C1 segment of cervical spinal cord (tissue), 14 donors: ENCODE measurements at regions not wholly inside any gene's neighbourhood (a gene's known extent, or its start where the extent isn't known, plus 50 kb on each side); places are given as distances from the start of the nearest gene placed in this dataset.

ENCODE experiments used
- DNase-seq, 14 donors: peaks; one replicate each; lab custom pipeline; 2025; lab: John Stamatoyannopoulos, UW

- no peak for DNase-seq
Observed at GRCh38 chr11:30155428-30155827, 75.4 kb upstream of the FSHB start.

- no peak for DNase-seq
Observed at GRCh38 chr11:30159546-30159945, 71.3 kb upstream of the FSHB start.

- DNase-seq = no peak
Observed at GRCh38 chr11:30165652-30166051, 65.2 kb upstream of the FSHB start.

- no peak for DNase-seq
Observed at GRCh38 chr11:30171661-30172060, 59.2 kb upstream of the FSHB start.

- no peak for DNase-seq
Observed at GRCh38 chr11:30172158-30172557, 58.7 kb upstream of the FSHB start.

- DNase-seq = no peak
Observed at GRCh38 chr11:30172883-30173311, 57.9 kb upstream of the FSHB start.

- DNase-seq = no peak
Observed at GRCh38 chr11:30174265-30175020, 56.4 kb upstream of the FSHB start.
